HL-60 (cell line): ENCODE measurements at regions not wholly inside any gene's neighbourhood (a gene's known extent, or its start where the extent isn't known, plus 50 kb on each side); places are given as distances from the start of the nearest gene placed in this dataset.

Experiments used
- GABPA ChIP-seq: IDR thresholded peaks from 2 replicates; pipeline ENCODE4 v1.6.1; 2012; ENCODE audit warnings: low read depth
- POLR2AphosphoS5 ChIP-seq: IDR thresholded peaks from 2 replicates; pipeline ENCODE4 v1.6.1; 2012; ENCODE audit warnings: low read depth
- TF ChIP-seq, protein P1 (sequence below): IDR thresholded peaks from one replicate; pipeline ENCODE4 v1.5.1; 2011; ENCODE audit warnings: low read length, control low read depth, inconsistent platforms; ENCODE audit not compliant: insufficient read depth
- TF ChIP-seq, protein P2 (sequence below): IDR thresholded peaks from 2 replicates; pipeline ENCODE4 v1.6.1; 2012; ENCODE audit warnings: low read depth; ENCODE audit not compliant: insufficient replicate concordance

DNA sequence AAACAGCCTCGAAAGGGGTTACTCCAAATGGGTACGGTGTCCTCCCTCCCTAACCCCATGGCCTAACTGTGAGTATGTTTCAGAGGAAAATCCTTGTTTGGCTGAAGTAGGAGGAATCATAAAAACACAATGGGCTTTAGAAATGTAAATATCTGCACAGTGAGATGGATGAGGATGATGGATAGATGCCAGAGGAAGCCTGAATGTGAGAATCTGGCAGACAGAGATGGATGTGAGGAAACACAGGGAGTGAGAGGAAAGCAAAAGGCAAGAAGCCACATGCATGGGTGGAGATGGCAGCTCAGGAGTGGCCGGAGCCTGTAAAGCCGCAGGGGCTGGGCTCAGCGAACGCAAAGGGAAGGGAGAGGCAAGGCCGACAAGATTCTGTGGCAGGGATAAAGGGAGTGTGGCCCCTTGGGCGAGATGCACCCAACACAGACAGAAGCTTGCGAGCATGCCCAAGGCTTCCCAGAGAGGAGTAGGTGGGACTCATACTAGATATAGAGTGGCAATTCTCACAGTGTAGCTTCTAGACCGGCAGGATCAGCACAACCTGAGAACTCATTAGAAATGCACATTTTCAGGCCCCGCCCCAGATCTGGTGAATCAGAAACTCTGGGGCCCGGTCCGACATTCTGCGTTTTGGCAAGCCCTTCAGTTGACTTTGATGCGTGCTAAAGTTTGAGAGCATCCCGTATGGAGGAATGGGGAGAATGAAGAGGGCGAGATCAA lies 237.3 kb upstream of the CADM1 start:
- TF ChIP-seq, protein P1, sequence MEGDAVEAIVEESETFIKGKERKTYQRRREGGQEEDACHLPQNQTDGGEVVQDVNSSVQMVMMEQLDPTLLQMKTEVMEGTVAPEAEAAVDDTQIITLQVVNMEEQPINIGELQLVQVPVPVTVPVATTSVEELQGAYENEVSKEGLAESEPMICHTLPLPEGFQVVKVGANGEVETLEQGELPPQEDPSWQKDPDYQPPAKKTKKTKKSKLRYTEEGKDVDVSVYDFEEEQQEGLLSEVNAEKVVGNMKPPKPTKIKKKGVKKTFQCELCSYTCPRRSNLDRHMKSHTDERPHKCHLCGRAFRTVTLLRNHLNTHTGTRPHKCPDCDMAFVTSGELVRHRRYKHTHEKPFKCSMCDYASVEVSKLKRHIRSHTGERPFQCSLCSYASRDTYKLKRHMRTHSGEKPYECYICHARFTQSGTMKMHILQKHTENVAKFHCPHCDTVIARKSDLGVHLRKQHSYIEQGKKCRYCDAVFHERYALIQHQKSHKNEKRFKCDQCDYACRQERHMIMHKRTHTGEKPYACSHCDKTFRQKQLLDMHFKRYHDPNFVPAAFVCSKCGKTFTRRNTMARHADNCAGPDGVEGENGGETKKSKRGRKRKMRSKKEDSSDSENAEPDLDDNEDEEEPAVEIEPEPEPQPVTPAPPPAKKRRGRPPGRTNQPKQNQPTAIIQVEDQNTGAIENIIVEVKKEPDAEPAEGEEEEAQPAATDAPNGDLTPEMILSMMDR = no peak
- no peak for TF ChIP-seq GABPA
- TF ChIP-seq, protein P2, sequence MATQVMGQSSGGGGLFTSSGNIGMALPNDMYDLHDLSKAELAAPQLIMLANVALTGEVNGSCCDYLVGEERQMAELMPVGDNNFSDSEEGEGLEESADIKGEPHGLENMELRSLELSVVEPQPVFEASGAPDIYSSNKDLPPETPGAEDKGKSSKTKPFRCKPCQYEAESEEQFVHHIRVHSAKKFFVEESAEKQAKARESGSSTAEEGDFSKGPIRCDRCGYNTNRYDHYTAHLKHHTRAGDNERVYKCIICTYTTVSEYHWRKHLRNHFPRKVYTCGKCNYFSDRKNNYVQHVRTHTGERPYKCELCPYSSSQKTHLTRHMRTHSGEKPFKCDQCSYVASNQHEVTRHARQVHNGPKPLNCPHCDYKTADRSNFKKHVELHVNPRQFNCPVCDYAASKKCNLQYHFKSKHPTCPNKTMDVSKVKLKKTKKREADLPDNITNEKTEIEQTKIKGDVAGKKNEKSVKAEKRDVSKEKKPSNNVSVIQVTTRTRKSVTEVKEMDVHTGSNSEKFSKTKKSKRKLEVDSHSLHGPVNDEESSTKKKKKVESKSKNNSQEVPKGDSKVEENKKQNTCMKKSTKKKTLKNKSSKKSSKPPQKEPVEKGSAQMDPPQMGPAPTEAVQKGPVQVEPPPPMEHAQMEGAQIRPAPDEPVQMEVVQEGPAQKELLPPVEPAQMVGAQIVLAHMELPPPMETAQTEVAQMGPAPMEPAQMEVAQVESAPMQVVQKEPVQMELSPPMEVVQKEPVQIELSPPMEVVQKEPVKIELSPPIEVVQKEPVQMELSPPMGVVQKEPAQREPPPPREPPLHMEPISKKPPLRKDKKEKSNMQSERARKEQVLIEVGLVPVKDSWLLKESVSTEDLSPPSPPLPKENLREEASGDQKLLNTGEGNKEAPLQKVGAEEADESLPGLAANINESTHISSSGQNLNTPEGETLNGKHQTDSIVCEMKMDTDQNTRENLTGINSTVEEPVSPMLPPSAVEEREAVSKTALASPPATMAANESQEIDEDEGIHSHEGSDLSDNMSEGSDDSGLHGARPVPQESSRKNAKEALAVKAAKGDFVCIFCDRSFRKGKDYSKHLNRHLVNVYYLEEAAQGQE = no peak
- no peak for TF ChIP-seq POLR2AphosphoS5
